HG03097 (cell line): ENCODE measurements at regions not wholly inside any gene's neighbourhood (a gene's known extent, or its start where the extent isn't known, plus 50 kb on each side); places are given as distances from the start of the nearest gene placed in this dataset.

Experiments used
- ATAC-seq: cut with Tn5 transposase; IDR thresholded peaks from one replicate; pipeline ENCODE4 v1.9.1; 2021; ENCODE audit not compliant: unreplicated experiment, low FRiP score

DNA sequence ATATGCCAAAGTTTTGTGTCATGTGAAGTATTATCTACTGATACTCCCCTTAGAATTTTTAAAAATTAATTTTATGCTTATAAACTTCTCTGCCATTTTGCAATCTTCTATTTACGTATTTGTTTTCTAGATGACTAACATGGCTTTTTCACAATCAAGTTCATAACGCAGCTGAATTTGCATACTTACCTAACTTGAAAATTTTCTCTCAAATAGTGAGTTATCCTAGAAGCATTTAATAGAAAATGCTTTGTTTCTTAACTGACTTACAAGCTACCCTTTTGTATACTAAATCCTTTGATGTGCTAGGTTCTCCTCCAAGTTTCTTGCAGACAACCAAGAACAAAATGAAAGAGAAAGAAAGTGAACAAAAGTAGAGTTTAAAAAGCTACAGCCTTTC lies 683.5 kb downstream of the LIG4 start:
- ATAC-seq = no peak

DNA sequence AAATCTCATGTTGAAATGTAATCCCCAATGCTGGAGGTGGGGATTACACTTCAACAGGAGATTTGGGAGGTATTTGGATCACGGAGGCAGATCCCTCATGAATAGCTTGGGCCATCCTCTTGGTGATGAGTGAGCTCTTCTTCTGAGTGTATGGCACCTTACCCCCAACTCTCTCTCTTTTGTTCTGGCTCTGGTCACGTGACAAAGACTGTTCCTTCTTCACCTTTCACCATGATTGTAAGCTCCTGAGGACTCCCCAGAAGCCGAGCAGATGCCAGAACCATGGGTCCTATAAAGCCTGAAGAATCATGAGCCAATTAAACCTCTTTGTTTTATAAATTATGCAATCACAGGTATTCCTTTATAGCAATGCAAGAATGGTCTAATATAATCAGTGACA lies 684.2 kb downstream of the LIG4 start:
- no peak for ATAC-seq

DNA sequence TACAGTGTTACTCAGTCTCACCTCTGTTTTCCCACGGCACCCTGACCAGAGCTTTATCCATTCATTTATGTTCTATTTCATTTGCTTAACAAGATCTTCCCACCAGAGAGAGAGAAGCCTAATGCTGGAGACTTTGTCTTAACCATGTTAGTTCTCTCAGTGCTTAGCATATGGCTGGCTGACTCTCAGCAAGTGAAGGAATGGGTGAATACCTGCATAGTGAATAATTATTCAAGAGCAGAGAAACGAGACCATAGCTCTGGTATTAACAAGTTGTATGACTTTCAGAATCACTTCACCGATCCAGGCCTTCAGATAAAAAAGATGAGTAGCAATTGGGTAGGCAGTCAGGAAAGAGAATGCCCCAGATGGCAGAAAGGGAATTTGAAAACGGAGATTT lies 686.3 kb downstream of the LIG4 start:
- ATAC-seq = no peak

DNA sequence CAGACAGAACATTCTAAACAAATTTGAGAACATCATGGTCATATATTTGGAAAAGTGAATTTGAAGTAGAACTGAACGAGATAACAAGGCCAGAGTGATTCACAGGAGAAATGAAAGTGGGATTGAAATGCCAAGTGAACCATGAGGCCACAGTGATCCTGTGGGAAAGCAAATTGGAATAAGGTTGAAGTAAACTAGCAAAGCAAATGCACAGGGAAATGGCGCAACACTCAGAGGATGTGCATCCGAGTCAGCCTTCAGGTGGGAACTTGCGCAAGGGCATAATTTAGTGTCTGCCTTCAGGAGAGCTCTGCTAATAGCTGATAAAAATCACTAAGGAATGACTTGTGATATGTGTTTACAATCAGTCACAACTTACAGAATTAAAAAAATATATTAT lies 696.6 kb downstream of the LIG4 start:
- no peak for ATAC-seq

DNA sequence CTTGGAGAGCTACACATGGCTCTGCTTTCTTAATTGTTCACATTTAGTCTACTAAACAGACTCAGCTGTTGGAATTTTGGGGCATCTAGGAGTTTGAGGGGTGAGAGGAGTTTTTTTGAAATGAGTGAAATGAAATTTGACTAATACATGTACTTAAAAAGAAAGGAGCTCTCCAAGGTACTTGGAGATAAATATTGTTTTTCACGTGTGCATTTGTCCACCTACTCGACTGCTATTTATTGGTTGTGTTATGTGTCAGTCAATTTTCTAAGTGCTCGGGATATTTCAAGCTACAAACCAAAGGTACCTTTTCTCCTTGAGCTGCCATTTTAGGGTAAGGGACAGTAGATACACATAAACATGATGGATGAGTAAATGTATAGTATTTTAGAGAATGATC lies 697.0 kb downstream of the LIG4 start:
- no peak for ATAC-seq

DNA sequence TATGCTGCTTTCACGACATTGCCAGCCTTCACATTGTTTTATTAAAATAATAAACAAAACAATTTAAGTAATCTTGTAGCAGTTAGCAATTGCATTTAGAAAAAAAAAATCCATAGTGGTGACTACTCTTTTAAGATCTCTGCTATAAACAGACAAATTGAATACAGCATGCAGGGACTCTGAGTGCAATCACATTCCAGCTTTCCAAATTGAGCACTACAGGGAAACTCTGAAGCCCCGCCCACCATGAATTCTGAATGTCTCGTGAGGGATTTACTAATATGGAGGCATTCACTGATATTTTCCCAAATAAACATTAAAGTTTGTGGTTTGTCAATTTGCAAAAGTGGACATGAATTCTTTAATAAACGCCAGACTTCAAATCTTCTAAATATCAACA lies 698.8 kb downstream of the LIG4 start:
- ATAC-seq = no peak

DNA sequence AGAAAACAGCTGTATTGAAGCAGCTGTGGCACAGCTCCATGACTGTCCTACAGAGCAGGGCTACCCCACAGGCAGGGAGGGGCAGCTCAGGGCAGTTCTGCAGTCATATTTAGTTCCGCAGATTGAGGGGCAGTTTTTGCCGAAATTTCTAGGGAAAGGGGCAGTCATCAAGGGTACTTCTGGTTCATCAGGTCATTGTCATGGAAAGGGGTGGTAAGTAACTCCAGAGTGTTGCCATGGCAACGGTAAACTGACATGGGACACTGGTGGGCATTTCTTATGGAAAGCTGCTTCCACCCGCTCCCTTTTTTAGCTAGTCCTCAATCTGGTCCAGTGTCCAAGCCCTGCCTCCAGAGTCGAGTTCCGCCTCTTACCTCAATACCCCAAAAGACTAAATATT lies 702.8 kb downstream of the LIG4 start:
- no peak for ATAC-seq

DNA sequence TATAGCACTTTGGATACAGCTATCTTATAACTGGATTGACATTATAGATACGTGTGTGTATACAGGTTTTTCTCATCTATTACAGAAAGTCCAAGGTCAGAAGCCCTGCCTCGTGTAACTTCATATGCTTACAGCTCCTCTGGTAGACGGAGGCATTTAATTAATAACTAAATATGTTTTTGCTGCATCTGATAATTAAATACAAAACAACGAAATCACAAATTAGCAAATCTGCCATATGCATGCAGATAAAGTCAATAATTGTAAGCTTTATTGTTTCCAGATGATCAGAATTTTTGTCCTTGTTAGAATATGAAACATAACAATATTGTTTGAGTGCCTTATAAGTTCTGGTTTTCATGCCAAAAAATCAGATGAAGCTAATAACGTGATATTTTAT lies 717.7 kb downstream of the LIG4 start:
- ATAC-seq = no peak

DNA sequence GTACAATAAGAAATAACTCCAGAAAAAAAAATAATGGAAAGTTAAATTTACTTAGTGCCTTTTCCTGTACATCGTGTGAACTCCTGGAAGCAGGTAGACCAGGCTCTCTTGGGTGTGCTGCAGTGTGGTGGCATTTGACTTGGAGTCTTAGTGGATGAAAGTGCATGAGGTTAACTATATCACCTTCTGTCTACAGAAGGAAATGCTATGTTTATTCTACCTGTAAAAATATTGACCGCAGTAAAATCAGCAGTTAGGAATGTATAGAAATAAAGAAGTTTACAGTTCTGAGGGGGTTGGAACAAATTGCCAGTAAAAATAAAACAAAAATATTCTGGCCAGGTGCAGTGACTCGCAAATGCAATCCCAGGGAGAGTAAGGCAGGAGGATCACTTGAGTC lies 722.1 kb downstream of the LIG4 start:
- no peak for ATAC-seq

DNA sequence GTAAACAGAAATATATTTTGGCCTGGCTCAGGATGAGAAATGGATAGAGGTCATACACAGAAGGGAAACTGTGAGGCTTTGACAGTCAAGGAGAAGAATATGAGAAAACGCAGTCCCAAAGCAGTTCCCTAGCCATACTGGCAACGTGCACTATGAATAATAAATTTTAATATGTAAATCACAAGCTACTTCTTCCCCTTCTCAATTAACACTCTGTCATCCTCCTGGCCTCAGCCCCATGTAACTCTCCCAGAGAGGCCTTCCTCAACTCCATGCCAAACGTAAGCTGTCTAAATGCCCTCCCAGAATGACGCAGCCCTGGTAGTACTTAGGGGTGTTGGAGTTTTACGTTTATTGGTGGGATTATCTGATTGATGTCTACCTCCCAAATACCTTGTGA lies 732.6 kb downstream of the LIG4 start:
- ATAC-seq = no peak

DNA sequence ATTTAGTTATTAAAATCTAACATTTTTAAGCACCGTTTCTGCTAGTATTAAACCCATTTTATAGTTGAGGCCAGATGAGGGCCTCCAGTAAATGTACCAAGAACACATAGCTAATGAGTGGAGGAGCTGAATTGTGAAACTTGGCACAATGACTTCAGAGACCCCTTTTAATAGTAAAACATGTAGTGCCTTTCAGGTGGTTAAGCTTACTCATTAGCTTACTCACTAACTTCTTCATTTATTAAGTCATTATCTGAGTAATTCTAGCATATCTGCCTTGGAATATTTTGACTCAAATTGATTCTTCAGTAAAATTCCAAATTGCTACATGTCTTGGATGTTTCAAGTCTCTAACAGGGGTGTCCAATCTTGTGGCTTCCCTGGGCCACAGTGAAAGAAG lies 735.2 kb downstream of the LIG4 start:
- no peak for ATAC-seq

DNA sequence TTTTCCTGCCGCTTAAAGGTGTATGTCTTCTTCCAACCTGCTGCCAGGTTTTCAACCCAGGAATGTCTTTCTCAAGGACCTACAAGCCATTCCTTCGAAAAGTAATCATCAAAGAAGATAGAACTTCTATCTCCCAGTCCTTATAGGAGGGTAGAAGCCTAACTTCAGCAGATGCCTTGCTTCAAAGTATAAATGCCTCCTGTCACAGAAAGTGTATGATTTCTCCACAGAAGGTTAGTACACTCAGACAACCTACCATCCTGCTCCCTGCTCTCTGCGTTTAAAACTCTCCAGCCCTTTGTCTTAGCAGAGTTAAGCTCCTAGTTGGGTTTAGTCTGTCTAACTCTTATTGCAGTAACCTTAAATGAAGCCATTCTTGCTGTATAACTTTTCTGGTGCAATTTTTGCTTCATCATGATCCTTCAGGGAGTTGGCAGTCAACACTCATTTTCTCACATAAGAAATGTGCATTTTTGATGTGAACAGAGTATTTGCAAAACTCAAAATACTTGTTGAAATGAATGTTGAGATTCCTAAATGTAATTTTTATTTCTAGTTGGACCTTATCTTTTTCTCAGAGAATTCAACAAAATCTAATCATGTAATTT lies 737.5 kb downstream of the LIG4 start:
- no peak for ATAC-seq

DNA sequence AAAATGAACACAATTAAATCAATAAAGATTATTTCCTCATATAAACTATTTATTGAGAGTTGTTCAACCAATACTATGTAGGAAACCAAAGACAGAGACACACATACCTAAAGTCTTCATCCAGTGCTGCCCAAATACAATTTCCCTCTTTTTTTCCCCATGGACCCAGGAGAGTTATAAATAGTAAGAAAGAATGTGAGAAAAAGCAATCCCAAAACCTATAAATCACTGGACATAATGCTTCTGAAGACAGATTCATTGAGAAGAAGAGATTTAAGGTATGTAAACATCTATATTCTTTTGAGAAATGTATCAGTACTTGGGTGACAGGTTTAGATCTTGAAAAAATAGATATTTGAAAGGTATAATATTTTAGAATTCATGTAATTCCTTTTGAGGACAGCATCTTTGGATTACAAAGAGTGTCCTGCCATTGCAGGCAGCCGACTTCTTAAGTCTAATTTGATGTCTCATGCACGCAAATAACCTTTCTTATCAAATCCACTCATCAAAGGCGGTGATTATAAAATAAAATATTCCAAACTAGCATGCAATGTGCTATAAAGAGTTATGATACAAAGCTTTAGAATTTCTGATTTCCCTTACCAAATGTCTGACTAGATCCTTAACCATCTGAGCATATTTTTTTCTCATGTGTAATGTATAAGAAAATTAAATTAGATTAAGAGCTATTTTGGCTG lies 739.4 kb downstream of the LIG4 start:
- ATAC-seq = no peak

DNA sequence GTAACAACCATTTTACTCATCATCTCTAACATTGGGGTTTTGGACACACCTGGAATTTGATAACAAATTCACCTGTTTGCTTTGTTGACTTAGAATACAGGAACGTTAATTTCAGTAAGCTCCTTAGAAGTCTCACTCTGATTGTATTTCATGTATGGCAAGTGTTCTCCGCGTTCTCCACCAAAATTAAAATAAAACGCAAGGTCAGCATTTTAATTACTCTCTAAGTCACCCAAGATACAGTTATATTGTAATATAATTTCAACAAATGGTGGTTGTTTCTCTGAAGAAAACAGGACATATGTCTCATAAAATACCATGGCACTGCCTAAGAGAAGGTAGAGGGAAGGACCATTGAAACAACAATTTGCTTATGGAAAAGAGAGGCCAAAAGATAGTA lies 742.1 kb downstream of the LIG4 start:
- no peak for ATAC-seq

DNA sequence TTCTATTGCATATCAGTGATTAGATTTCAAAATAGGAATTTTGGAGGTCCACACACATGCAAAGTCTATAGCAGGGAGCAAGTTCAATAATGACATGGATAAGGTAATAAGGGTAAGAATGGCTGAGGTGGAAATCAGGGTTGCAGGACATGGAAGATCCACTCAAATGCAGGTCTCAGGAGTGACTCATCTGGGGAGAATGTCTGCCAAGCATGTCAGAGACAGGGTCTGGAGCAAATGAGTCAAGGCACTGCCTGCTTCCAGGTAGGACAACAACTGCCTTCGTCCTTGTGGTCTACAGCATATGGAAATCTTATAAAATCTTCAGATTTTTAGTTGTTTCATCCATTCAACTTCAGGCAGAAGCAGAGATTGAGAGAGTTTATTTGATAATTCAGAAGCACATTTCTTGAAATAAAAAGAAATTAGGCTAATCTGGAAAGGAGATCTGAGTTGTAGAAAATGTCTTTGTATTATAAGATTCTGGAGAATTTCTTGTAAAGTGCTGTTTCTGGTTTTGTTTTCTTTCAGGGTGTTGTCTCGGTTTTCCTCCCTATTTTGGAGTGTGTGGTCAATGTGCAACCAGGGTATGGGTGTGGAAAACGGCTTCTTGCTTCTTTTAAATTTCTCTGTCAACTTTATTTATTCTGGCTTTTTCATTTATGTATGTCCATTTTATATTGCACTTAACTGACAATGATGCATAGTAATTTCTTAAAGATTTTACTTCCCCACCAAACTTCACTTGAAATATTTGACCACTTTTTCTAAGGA lies 748.8 kb downstream of the LIG4 start:
- ATAC-seq = no peak

DNA sequence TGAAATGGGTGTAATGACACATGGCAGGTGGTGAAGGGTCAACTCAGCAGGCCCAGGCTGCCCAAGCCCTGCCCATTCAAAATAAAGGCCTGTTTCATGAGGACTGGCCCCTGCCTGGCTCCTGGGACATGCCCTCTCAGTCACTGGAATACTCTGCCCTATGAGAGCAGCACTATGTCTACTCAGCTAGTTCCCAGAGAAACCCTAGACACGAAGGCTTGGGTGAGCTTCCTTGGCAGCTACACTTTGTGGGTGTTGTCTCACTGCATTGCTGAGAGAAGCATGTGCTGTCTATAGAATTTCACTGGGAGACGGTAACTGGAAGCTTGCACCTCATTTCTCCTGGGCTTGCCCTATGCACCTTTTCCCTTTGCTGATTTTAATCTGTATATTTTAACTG lies 752.8 kb downstream of the LIG4 start:
- ATAC-seq = no peak

DNA sequence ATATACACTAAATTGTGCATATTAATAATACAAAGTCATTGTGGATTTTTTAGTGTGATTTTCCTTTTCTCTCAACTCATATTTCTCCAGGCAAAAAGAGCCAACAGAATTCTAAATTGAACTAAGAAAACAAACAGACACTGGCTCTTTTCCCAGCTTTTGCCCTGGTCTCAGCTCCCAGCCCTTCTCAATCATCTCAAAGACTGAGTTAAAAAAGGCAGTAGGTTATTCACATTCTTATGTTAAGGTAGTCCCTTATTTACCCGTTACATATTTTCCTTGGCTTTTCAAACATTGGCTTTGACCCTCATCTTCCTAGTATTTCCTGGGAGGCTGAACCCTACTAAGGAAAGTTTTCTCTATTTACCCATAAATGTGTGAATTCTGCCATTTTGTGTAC lies 753.6 kb downstream of the LIG4 start:
- ATAC-seq = no peak

DNA sequence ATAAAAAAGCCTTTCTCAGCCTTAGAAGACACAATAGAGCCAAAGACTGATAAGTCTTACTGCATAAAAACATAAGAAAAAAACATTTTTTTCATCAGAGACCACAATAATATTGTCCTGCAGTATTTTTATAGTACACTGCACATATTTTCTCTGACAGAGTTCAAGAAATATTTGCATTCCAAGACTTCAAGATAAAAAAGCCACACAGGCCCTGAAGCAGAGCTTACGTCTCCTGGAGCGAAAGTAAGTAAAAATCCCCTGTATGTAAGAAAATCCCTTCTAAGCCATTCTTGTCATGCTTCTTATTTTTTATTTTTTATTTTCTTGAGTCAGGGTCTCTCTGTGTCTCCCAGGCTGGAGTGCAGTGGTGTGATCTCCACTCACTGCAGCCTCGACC lies 755.9 kb downstream of the LIG4 start:
- no peak for ATAC-seq

DNA sequence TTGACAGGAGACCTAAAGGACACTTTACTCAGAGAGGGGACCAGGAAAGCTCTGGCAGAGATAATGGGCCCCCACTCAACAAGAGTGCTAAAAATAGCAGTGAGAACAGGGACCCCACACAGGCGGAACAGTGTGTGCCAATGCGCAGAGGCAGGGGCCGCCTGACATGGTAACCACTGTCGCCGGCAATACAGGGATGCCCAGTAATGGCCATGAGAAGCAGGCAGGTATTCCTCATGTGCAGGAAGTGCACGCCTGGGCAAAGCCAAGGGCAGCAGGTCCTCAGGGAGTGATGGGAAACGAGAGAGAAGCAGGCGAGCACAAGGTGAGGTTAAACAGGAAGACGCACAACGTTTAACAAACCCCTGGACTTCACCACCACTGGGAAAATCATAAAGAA lies 757.1 kb downstream of the LIG4 start:
- no peak for ATAC-seq

DNA sequence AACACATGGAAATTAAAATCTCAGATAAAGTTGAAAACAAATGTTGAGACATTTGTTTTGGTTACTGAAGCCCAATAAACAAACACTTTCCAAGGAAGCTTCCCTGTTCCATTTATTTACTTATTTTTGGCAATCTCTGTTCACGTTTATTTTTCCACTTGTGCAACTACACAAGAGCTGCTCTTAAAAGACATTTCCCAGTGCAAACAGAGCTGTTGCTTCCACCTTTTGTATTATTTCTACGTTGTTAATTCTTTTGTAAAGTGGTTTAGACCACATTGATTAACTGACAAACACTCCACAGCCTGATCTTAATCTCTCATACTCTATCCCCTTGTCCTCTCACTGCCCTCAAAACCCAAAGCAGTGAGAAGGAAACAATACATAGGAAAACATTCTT lies 757.6 kb downstream of the LIG4 start:
- no peak for ATAC-seq

DNA sequence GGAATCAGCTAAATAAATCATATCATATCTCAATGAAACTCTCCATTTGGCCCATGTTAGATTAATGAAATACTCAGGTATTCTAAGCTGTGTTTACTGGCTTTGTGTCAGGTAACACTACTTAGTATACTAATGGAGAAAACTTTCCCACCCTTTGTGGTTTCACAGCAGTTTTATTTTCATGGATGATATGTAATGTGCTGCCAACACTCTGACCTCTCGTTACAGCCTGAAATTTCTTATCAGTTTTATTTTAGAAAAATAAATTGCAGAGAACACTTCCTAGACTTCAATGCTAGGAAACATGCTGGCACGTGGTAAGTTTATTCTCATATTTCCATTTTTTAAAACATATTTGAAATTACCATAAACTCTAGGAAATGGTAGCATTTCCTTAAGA lies 758.9 kb downstream of the LIG4 start:
- ATAC-seq = no peak

DNA sequence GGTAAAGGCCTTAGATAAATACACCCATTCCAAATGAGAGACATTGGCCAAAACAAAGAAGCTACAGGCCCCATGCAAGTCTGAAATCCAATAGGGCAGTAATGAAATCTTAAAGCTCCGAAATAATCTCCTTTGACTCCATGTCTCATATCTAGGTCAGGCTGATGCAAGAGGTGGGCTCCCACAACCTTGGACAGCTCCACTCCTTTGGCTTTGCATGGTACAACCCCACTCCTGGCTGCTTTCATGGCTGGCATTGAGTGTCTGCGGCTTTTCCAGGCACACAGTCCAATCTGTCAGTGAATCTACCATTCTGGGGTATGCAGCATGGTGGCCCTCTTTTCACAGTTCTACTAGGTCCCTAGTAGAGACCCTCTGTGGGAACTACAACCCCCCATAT lies 762.5 kb downstream of the LIG4 start:
- no peak for ATAC-seq
